ENCODE measurements at regions not wholly inside any gene's neighbourhood (a gene's known extent, or its start where the extent isn't known, plus 50 kb on each side); places are given as distances from the start of the nearest gene placed in this dataset.

DNA sequence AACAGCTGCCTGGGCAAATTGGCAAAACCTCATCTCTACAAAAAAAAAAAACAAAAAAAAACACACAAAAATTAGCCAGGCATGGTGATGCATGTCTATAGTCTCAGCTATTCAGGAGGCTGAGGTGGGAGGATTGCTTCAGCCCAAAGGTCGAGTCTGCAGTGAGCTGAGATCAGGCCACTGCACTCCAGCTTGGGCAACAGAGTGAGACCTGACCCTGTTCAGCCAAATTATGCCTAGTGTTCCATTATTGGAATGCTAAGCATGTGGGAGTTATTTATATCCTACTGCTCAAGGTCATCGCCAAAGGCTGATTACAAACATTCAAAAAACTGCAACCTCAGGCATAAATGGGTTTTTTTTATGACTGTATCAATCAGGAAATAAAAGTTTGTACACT, 1251.0 kb upstream of the PCDH9 start:
- DNase-seq (ENCODE audit: low spot score): no peak

DNA sequence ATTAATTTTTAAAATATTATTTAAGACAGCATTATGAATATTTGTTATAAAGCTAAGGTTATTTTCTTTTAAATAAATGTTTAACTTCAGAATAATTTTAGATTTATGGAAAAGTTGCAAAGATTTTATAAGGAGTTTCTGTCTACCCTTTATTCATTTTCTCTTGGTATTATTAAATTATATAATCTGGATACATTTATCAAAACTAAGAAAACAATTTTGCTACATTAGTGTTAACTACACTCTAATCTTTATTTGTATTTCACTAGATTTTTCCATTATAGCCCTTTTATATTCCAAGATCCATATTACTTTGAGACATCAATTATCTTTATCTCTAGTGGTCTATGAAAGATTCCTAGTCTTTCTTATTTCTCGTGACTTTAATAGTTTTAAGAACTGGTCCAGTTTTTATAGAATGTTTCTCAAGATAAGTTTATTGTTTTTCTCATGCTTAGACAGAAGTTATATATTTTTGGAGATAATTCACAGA, 1243.7 kb upstream of the PCDH9 start:
- no peak for DNase-seq (ENCODE audit: low spot score)

DNA sequence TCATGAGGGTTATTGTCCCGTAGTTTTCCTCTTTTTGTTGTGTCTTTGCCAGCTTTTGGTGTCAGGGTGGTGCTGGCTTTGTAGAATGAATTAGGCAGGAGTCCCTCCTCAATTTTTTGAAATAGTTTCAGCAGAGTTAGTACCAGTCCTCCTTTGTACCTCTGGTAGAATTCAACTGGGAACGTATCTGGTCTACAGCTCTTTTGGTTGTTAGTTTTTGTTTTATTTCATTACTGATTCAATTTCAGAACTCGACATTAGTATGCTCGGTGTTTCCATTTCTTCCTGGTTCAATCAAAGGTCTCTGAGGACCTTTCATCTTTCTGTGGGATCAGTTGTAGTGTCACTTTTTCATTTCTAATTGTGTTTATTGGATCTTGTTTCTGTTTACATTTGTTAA, 1237.0 kb upstream of the PCDH9 start:
- DNase-seq (ENCODE audit: low spot score): no peak

DNA sequence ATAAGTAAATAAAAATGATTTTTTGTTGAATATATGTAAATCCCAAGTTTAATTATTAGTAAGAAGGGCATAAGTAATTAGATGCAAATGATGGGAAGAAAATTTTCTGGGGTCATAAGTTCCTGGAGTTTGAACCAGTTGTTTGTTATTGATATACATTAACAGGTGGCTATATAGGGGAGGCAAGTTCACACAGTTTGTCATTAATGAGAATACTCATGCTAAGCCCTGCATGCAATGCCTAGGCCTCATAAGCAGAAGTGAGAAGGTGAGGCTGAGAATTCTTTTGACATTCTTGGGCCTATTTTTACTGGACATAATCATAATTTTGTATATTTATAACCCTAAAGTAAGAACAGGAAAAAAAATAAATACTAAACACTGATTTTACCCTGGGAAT, 1210.7 kb upstream of the PCDH9 start:
- no peak for DNase-seq (ENCODE audit: low spot score)

DNA sequence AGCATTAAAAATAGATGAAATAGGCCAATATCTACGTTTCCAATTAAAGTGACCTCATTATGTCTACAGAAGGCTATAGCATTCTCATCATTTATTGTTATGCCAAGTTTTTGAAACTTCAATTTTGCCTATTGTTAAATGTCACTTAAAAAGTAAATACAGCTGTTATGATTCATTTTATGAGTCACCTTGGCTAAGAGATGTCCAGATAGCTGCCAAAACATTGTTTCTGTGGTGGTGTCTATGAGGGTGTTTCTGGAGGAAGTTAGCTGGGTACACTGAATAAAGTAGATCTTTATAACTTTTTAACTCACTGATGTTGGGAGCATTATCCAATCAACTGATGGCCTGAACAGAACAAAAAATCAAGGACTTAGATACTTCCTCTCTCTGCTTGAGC, 1209.7 kb upstream of the PCDH9 start:
- peak; percentile 4 for DNase-seq (ENCODE audit: low spot score)

DNA sequence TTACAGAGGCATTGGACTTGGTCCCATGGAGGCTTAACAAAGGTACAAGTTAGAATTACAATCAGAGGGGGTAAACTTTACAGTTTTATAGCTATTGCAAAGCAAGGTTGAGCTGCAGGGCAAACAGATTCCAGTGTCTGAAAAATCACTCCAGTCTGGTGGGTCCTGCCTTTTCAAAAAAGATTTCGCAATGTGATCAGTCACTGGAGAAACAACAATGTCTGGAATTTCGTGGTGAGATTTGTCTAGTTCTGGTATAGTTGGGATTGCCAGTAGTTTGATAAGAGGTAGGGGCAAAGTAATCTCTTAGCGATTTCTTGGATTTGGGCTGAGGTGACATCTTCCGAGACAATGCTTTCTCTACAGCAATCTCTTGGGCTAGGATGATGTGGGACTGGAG, 1198.2 kb upstream of the PCDH9 start:
- no peak for DNase-seq (ENCODE audit: low spot score)

DNA sequence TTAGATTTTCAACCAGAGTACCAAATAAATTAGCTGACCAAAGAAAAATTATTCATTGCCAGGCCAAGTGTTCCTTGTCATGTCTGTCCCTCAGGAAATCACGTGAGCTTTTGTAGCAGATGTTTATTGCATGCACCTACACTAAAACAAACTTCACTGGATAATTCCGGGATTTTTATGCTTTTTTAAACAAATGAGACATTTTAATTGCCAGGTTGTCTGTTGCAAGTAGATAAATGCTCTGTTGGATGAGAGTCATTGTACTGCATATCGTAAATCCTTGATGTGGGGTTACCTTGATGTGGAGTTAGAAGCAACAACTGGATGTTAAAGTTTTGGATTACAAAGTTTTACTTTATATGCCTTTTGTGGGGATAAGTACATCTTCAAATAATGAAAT, 1187.7 kb upstream of the PCDH9 start:
- DNase-seq (ENCODE audit: low spot score): no peak

DNA sequence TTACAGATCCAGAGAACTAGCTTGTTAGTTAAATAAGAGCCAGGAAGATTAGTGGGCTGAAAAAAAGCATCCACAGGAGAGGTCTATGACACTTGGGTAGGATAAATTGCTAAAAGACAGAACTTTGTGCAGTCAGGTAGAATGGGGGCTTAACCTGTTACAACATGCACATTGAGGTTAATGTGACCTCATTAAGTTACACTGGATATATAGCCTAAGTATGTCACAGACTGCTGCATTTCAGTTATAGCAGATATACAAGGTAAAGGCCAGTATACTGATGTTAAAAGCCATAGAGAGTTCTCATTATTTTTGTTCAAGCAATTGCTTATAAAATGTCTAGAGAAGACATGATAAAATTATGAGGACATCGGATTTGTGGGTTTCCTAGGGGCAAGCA, 1179.9 kb upstream of the PCDH9 start:
- no peak for DNase-seq (ENCODE audit: low spot score)

DNA sequence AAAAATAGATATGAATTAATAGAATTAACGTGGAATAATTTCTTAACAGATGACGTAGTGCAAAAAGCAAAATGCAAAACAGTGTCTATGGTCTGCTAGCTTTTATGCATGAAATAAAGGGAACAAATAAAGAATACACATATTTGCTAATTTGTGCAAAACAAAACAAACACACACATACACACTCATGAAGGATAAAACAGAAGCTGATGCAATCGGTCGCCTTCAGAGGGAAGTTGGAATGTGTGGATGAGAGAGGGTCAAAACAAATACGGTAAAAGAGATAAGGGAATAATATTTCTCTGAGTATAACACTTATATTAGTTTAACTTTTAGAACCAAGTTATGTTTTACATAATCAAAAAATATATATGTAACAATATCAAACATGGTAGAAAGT, 1160.9 kb upstream of the PCDH9 start:
- no peak for DNase-seq (ENCODE audit: low spot score)

DNA sequence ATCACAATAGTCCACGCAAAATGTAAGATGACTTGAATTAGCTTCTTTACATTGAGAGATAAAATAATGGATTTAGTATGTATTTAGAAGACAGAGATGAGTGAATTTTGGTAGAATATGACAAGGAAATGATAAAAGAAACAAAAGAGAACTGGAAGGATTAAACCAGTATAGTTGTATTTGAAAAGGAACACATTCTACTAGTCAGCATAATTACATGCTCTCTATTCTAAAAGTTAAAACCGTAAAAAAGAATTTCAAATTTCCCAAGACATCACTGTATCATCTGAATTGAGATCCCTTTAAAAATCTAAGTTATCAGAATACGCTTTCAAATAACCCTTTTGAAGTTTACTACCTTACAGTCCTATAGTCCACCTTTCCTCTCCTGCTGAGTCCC, 1156.7 kb upstream of the PCDH9 start:
- no peak for DNase-seq (ENCODE audit: low spot score)

DNA sequence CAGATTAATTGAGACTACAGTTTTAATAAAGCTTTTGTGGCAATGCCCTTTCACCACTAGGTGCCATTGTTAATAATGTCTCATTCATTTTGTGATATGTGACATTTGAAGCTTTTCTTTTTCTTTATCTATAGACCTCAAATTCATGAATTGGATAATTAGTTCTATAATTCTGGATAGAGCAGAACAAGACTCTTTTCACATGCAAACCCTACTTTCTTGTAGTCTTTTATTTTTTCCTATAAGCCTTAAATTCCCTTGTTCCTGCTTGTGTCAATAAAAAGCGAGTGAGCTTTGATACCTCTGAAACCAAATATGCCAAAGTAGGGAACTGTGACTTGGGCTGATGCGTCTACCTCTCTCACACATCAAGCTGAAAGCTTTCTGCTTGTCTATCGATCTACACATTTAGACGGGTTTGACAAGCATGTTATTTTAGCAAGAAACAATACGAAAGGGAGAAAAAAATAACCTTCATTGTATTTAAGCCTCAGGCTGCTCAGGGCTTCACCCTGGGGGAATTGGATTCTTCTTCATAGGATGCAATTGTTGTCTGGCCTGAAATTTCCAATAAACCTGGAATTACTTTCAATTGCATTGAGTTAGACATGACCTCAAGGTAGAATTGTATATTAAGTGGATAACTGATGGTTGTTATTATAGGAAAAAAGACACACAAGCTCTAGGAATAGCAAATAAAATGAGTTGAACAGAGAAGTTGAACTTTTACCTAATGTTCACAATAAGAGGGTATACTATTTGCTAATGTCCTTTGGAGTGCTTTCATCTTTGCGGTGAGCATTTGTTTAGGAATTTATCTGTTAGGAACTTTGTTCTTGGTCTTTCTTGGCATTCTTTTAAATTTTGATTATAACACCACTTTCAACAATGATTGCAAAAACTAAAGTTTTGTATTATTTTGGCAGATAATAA, 1150.2 kb upstream of the PCDH9 start:
- no peak for DNase-seq (ENCODE audit: low spot score)

DNA sequence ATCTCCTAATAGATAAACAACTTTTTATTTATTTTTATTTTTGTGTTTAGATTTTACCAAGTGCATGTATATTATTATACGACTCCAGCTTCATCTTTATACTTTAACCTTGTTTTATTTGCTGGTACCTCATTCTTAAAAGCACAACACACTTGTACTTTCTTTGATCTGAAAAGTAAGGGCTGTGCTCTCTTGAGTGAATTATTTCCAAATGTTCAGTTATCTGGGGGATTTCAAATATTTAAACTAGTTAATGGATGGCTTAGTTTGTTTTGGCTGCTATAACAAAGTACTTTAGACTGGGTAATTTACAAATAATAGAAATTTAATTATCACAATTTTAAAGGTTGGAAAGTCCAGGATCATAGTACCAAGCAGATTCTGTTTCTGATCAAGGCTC, 1148.2 kb upstream of the PCDH9 start:
- DNase-seq (ENCODE audit: low spot score): no peak

DNA sequence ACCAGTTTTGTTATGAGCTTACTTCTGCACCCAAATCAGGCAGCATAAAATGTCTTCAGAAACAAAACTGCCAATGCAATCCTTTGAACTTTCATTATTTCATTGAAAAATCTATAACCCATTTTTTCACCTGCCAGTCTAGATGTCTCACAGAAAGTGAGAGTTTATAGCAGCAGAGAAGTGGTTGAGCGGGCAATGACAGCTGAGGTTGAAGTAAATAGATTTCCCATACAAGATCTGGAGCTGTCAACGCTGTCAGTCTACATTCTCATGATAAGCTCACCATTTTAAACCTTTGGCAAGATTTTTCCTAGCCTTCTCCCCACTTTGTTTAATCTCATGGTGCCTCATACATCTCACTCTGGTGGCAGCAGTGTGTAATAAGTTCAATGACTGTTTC, 1144.9 kb upstream of the PCDH9 start:
- DNase-seq (ENCODE audit: low spot score): no peak

DNA sequence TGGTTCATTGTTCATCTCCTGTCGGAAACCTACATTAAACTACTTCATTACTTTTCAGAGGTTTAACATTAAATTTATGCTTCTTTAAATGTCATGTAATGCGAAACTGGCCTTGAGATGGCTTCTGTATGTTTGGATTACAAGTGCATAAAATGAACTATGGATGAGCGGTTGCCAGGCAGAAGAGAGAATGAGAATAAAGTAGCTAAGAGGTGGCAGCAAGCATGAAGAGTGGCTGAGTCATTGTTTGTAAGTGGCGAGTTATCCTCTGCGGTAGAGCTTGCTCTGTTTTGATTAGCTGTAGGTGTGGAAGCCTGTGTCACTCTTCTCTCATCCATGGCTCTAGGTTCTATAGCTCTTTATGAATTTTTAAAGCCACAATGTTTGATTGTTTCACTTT, 1139.6 kb upstream of the PCDH9 start:
- DNase-seq (ENCODE audit: low spot score): no peak

DNA sequence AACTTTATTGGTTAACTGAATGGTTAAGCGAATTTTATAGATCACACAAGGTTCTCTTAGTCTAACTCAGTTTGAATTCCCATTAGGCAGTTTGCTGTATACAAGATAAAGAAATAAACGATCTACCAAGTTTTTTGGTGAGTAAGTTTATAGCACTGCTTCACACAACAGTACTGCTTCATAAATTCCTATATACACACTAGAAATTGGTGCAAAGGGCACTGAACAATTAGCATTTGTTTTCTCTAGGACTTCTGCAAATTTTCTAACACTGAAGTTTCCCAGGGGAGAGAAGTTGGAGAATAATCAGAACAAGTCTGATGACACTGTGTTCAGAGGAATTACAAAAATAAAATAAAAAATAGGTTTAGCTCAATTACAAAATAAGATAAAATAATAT, 1138.8 kb upstream of the PCDH9 start:
- no peak for DNase-seq (ENCODE audit: low spot score)

DNA sequence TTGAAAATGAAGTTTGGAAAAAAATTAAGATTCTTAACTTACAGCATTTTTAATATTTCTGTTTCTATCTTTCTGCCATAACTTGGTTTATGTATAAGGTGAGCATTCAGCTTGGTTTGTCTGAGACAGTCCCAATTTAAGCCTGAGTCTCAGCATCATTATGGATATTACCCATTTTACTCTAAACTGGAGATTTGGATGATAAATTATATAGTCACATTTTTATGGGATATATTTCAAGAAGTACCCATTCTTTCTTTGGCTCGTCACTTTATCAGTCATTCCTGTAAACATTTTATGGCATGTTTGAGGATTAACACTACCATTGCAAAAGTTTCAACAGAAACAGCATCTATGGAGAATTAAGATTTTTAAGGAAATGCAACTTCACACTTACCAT, 1129.0 kb upstream of the PCDH9 start:
- DNase-seq (ENCODE audit: low spot score): no peak

DNA sequence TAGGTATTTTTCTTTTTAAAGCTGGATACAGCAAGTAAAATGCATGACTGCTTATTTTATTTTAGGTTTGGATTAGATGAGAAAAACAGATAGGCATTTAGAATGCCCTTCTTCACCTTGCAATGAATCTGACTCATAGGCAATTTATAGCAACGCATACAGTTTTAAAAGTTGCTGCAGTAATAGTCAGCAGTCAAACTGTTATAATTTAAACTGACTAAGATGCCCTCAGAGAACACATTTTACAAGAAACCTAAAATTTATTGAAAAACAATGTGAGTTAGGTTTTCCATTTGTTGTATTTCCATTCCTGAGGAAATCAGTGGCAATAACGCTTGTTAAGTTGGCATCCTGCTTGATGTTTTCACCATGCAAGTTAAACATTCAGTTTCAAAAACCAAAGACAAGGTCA, 1128.2 kb upstream of the PCDH9 start:
- DNase-seq (ENCODE audit: low spot score): no peak

DNA sequence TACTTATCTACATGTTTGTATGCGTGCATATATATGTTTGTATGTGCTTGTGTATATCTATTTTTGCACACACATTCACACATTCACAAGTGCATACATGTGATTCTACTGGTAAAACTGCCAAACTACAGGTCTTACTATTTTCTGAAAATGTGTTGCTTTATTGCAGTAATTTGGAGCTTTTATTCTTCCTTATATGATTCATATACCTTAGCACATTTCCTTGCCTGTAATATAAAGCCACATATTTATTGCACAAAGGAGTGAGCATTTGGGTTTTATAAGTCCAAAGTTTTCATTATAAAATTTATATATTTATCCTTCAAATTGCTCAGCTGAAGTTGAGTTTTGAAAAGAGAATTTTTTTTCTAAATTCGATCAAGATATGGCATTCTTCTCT, 1120.4 kb upstream of the PCDH9 start:
- DNase-seq (ENCODE audit: low spot score): no peak

DNA sequence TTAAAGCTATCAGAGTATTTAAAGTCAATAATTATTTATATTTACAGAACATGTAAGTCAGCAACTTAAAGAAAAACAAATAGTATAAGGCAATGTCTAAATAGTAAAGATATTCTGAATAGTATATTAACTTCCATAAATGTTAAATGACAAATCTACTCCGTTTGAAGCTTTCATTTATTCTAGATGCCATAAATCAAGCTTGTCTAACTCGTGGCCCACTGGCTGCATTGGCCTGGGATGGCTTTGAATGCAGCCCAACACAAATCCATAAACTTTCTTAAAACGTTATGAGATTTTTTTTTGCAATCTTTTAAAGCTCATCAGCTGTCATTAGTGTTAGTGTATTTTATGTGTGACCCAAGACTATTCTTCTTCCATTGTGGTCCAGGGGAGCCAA, 1117.1 kb upstream of the PCDH9 start:
- no peak for DNase-seq (ENCODE audit: low spot score)

DNA sequence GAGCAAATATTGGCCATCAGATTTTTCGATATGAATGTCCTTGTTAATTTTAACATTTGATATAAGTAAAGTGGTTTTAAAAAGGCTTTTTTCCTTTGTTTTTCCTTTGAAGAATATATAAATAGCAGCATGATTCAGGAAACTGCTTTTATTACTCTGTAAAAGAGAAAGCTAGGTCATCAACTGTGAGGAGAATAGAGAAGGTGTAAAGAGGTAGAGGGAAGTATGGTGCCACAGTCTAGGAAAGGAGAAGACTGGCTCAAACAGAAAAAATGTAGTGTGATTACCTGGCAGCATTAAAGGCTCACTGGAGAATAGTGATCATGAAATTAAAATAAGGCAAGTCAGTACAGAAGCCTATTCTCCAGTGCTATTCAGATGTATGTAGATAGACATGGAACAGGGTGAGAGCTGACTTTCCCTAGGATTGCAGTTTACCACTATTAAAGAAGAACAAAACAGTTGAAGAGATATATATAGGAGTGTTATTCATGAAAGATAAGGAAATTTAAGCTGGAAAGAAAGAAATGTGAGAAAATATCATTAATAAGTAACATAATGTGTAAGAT, 1115.9 kb upstream of the PCDH9 start:
- no peak for DNase-seq (ENCODE audit: low spot score)

DNA sequence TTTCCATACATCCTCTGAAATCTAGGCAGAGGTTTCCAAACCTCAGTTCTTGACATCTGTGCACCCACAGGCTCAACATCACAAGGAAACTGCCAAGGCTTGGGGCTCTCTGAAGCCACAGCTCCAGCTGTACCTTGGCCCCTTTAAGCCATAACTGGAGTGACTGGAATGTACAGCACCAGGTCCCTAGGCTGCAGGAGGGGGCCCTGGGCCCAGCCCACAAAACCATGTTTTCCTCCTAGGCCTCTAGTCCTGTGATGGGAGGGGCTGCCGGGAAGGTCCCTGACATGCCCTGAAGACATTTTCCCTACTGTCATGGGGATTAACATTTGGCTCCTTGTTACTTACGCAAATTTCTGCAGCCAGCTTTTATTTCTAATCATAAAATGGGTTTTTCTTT, 1093.0 kb upstream of the PCDH9 start:
- no peak for DNase-seq (ENCODE audit: low spot score)

DNA sequence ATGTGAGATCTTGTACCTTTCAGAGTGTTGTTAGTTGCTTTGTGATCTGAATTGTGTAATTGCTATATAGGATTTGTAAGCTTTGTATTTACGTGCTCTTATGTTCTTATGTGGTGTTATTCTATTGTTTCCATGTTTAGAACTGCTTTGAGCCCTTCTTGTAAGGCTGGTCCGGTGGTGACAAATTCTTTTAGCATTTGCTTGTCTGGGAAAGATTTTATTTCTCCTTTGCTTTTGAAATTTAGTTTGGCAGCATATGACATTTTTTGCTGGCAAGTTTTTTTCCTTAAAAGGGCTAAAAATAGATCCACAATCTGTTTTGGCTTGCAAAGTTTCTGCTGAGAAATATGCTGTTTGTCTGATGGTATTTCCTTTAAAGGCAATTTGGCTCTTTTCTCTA, 1089.2 kb upstream of the PCDH9 start:
- no peak for DNase-seq (ENCODE audit: low spot score)

DNA sequence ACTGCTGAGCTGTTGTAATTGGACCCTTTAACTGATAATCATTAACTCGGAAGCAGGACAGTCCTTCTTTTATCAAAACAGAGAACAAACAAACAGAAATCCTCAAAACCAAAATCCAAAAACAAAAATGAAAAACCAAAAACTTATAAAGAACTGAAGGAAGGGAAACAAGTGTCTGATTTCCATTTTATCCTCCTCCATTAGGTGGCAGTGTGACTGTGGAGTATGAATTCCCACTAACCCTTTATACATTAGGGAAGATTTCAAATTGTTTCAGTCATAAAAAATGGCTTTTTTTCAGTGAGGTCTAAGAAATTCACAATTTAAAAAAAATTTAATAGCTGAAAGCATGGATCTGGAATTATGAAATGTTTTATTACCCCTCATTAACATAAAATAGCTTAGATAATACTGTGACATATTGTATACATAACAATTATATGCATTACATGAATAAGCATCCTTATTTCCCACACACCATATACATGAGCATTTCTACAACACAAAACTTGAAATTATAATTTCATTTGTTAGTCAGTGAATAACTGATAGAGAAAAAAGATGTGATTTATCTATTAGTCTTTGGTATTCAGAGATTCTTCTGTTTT, 1074.3 kb upstream of the PCDH9 start:
- peak; percentile 30 for DNase-seq (ENCODE audit: low spot score)
